ENCODE measurements at regions not wholly inside any gene's neighbourhood (a gene's known extent, or its start where the extent isn't known, plus 50 kb on each side); places are given as distances from the start of the nearest gene placed in this dataset.

DNA sequence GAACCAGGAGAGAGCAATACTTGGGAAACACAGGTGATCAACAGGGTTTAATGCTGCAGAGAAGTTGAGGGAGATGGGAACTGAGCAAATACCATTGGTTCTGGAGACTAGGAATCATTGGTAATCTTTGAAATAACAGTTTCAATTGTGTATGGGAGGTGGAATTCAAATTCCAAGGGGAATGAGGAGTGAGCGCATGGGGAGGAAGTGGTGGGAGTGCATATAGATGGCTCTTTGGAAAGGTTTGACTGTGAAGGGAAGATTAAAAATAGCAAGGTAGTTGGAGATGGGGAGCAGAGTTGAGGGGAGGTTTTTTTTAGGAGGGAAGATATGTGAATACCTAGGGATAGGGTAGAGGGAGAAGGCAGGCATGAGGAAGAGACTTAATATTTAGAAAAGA lies 51.1 kb upstream of the ROPN1 start:
- peaks cover 6% of the 10 kb centered on the region for H3K4me1 ChIP-seq (ENCODE audit: control insufficient read depth, insufficient read depth, low read length)
- H3K9me3 ChIP-seq (ENCODE audit: control insufficient read depth, insufficient read depth, low read length) = no peaks in the 10 kb centered on the region
- H3K27ac ChIP-seq (ENCODE audit: low read depth, low read length) = no peak overlapping the region
- WGBS (ENCODE audit: insufficient coverage) = 93% methylated on average over 1 of the region's 1 CpG
- H3K27me3 ChIP-seq (ENCODE audit: control insufficient read depth, insufficient read depth, low read length) = no peaks in the 10 kb centered on the region
- H3K36me3 ChIP-seq (ENCODE audit: control insufficient read depth, insufficient read depth, low read length) = peaks cover 3% of the 10 kb centered on the region
- no peak overlapping the region for H3K4me3 ChIP-seq (ENCODE audit: low read depth, low read length)
- no peak for DNase-seq (ENCODE audit: low read depth in 4 of 6, low spot score in 6 of 6)

DNA sequence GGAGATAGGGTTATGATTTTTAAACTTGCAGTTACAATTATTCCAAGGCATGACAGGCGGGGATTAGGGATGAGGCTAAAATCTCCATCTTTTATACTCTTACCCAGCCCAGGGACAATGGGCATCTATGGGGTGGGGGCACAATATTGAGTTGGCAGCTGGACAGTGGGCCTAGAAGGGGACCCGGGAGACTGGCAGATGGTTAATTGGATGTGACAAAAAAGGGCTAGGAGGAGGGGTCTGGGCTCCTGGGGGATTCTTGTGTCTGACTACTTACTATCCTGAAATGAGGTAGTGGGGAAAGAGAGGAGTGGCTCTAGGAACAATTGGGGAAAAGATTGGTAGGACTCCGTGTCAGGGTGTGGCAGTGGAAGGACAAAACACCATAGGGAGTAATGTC lies 53.0 kb upstream of the ROPN1 start:
- Histone ChIP-seq H3K27ac (ENCODE audit: low read depth, low read length) (no peak overlapping the region), H3K4me1 (ENCODE audit: control insufficient read depth, insufficient read depth, low read length) (peaks cover 5% of the 10 kb centered on the region), H3K9me3 (ENCODE audit: control insufficient read depth, insufficient read depth, low read length) (no peaks in the 10 kb centered on the region), H3K4me3 (ENCODE audit: low read depth, low read length) (no peak overlapping the region), H3K27me3 (ENCODE audit: control insufficient read depth, insufficient read depth, low read length) (no peaks in the 10 kb centered on the region), H3K36me3 (ENCODE audit: control insufficient read depth, insufficient read depth, low read length) (no peaks in the 10 kb centered on the region)
- DNase-seq (ENCODE audit: low read depth in 4 of 6, low spot score in 6 of 6) = peak in 2 of 6 donors; percentile 48 to 57
- WGBS (ENCODE audit: insufficient coverage) = 25% methylated on average over 2 of the region's 3 CpGs

DNA sequence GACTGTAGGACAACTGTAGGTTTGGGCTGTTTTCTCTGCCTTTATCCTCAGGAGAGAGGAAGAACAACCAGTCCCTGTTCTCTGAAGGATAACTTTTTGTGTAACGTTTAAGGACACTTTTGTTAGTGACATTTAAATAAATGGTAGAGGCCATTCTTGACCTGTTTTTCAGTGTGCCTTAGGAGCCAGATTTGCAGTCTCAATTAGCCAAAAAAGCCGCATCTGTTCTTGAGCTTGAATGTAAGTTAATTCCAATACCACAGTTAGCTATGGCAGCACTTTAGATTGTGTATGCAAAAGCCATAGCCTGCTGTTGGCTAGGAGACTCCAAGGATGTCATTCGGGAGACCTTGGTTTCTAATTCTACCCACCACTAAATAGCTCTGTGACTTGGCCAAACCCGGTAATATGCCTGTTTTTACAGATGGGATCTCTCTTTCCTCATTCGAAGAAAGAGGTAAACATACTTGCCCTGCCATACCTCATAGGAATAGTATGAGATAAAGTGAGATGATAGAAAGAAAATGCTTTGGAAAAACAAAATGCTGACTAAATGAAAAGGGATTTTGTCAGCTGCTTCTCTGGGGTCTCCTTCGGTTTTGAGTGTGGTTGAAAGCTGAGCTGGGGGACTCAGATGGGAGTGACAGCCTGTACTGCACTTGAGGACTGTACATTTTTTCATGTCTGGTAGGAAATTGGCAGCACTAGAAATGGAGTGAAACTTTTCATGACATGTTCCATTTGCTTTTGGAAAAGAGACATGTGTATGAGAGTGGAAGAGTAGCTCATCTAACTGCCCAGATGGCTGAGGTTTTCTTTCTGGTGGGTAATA lies 57.3 kb upstream of the ROPN1 start:
- DNase-seq (ENCODE audit: low read depth in 4 of 6, low spot score in 6 of 6) = peak in 3 of 6 donors; percentile 39 to 81 (median 63)
- Histone ChIP-seq H3K4me1 (ENCODE audit: control insufficient read depth, insufficient read depth, low read length) (peaks cover 5% of the 10 kb centered on the region), H3K4me3 (ENCODE audit: low read depth, low read length) (no peak overlapping the region), H3K27me3 (ENCODE audit: control insufficient read depth, insufficient read depth, low read length) (no peaks in the 10 kb centered on the region), H3K27ac (ENCODE audit: low read depth, low read length) (peak overlapping the region; percentile 22), H3K36me3 (ENCODE audit: control insufficient read depth, insufficient read depth, low read length) (no peaks in the 10 kb centered on the region), H3K9me3 (ENCODE audit: control insufficient read depth, insufficient read depth, low read length) (no peaks in the 10 kb centered on the region)
- 34% methylated on average over 2 of the region's 6 CpGs for whole genome bisulfite sequencing (ENCODE audit: insufficient coverage)

DNA sequence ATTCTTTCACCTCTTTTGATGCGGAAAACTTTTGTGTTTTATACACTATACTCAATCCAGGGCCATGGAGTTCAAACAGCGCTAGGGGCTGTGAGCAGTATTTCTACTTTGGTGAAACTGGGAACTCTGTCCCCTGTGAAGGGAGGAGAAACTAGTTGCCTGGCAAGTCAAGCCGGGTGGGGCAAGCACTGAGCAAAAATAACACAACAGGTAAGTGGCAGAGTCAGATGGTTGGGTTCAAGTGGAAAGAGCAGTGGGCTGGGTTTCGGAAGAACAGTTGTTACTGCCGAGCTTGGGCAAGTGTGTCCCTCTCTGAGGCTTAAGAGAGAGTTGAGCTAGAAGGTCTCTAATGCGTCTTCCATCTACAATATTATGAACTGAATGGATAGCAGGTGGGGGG lies 59.7 kb upstream of the ROPN1 start:
- no peak overlapping the region for H3K27ac ChIP-seq (ENCODE audit: low read depth, low read length)
- no peak for DNase-seq (ENCODE audit: low read depth in 4 of 6, low spot score in 6 of 6)
- H3K27me3 ChIP-seq (ENCODE audit: control insufficient read depth, insufficient read depth, low read length) = no peaks in the 10 kb centered on the region
- WGBS (ENCODE audit: insufficient coverage) = 100% methylated on average over 2 of the region's 6 CpGs
- H3K36me3 ChIP-seq (ENCODE audit: control insufficient read depth, insufficient read depth, low read length) = no peaks in the 10 kb centered on the region
- peaks cover 3% of the 10 kb centered on the region for H3K4me1 ChIP-seq (ENCODE audit: control insufficient read depth, insufficient read depth, low read length)
- H3K9me3 ChIP-seq (ENCODE audit: control insufficient read depth, insufficient read depth, low read length) = no peaks in the 10 kb centered on the region
- H3K4me3 ChIP-seq (ENCODE audit: low read depth, low read length) = no peak overlapping the region

DNA sequence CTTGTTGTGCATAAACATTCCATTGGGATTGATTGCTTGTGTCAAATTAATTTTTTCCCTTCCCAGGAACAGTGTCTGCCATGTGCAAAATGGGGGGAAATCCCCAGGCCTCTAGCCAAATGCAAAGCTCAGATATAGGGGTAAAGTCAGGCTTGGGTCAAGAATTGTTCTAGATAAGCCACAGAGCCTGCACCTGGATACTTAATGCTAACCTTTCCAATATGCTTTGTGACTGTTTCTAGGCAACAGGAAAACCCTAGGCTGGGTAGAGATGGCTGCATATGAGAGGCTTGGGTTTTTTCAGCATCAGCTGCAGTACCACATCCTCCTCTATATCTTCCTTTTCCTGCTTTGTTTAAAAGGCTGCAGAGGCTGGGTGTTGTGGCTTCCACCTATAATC lies 61.9 kb upstream of the ROPN1 start:
- no peak overlapping the region for H3K4me3 ChIP-seq (ENCODE audit: low read depth, low read length)
- no peaks in the 10 kb centered on the region for H3K27me3 ChIP-seq (ENCODE audit: control insufficient read depth, insufficient read depth, low read length)
- peaks cover 6% of the 10 kb centered on the region for H3K4me1 ChIP-seq (ENCODE audit: control insufficient read depth, insufficient read depth, low read length)
- no peaks in the 10 kb centered on the region for H3K36me3 ChIP-seq (ENCODE audit: control insufficient read depth, insufficient read depth, low read length)
- no peak overlapping the region for H3K27ac ChIP-seq (ENCODE audit: low read depth, low read length)
- no peaks in the 10 kb centered on the region for H3K9me3 ChIP-seq (ENCODE audit: control insufficient read depth, insufficient read depth, low read length)
- peak in 1 of 6 donors; percentile 62 for DNase-seq (ENCODE audit: low read depth in 4 of 6, low spot score in 6 of 6)

DNA sequence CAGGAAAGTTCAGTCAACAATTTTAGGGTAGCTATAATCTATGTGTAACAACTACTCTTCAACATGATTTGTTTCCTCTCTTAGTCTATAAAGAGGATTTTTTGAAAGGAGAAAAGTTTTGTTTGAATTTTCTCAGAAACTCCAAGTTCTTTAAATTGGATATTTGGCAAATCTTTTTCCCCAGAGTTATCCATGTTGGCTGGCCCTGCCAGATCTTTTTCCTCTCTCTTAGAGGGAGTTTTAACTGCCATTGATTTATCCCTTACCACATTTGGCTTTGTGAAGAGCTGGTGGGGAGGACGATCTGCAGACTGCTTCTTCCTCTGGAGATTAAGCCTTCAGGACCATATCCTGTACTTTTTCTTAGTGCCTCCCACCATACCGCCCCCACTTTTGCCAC lies 64.9 kb upstream of the ROPN1 start:
- no peak for DNase-seq (ENCODE audit: low read depth in 4 of 6, low spot score in 6 of 6)
- H3K4me1 ChIP-seq (ENCODE audit: control insufficient read depth, insufficient read depth, low read length) = peaks cover 6% of the 10 kb centered on the region
- H3K27me3 ChIP-seq (ENCODE audit: control insufficient read depth, insufficient read depth, low read length) = no peaks in the 10 kb centered on the region
- H3K9me3 ChIP-seq (ENCODE audit: control insufficient read depth, insufficient read depth, low read length) = no peaks in the 10 kb centered on the region
- H3K36me3 ChIP-seq (ENCODE audit: control insufficient read depth, insufficient read depth, low read length) = no peaks in the 10 kb centered on the region
- WGBS (ENCODE audit: insufficient coverage) = no CpG with 5 or more reads among the region's 2 CpGs
- H3K4me3 ChIP-seq (ENCODE audit: low read depth, low read length) = no peak overlapping the region
- peak overlapping the region; percentile 20 for H3K27ac ChIP-seq (ENCODE audit: low read depth, low read length)

DNA sequence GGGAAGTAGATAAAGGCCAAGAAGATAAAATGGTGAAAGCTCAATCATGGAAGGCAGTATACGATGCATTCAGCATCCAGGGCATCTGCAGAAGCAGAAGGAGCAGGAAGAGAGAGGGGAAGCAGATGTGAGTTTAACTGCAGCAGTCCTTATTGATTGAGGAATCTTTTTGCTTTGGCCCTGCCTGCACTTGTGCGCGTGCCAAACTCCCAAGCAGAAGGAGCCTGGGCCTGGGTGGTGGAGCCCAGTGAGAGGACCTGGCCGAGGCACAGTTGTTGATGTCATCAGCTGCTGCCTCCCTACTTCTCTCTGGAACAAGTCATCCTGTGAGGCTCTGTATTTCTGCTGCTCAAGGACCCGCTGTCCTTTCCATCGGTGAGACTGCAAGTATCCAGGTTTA lies 65.5 kb upstream of the ROPN1 start:
- Histone ChIP-seq H3K4me3 (ENCODE audit: low read depth, low read length) (no peak overlapping the region), H3K27me3 (ENCODE audit: control insufficient read depth, insufficient read depth, low read length) (no peaks in the 10 kb centered on the region), H3K4me1 (ENCODE audit: control insufficient read depth, insufficient read depth, low read length) (peaks cover 6% of the 10 kb centered on the region), H3K9me3 (ENCODE audit: control insufficient read depth, insufficient read depth, low read length) (no peaks in the 10 kb centered on the region), H3K36me3 (ENCODE audit: control insufficient read depth, insufficient read depth, low read length) (no peaks in the 10 kb centered on the region), H3K27ac (ENCODE audit: low read depth, low read length) (no peak overlapping the region)
- DNase-seq (ENCODE audit: low read depth in 4 of 6, low spot score in 6 of 6) = no peak
- 56% methylated on average over 6 of the region's 6 CpGs for WGBS (ENCODE audit: insufficient coverage)

DNA sequence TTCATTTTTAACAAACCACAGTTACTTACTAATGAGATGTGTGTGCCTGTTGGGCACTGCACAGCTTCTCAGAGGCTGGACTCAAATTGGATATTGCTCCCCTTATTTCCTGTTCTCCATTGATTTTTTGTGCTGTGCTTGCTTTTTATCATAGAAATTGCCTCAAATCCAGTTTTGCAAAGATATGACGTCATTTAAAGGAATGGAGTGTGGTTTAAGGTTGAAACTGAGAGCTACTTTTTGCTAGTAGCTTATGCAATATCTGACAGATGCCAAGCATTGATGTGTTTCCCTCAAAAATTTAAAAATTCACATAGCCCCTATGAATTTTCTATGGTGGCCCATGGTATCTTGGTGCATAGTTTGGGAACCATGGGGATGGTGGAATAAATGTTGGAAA lies 67.7 kb upstream of the ROPN1 start:
- H3K4me1 ChIP-seq (ENCODE audit: control insufficient read depth, insufficient read depth, low read length) = peaks cover 6% of the 10 kb centered on the region
- no peaks in the 10 kb centered on the region for H3K36me3 ChIP-seq (ENCODE audit: control insufficient read depth, insufficient read depth, low read length)
- H3K4me3 ChIP-seq (ENCODE audit: low read depth, low read length) = no peak overlapping the region
- WGBS (ENCODE audit: insufficient coverage) = no CpG with 5 or more reads among the region's 1 CpG
- no peak for DNase-seq (ENCODE audit: low read depth in 4 of 6, low spot score in 6 of 6)
- H3K9me3 ChIP-seq (ENCODE audit: control insufficient read depth, insufficient read depth, low read length) = no peaks in the 10 kb centered on the region
- no peak overlapping the region for H3K27ac ChIP-seq (ENCODE audit: low read depth, low read length)
- H3K27me3 ChIP-seq (ENCODE audit: control insufficient read depth, insufficient read depth, low read length) = no peaks in the 10 kb centered on the region

DNA sequence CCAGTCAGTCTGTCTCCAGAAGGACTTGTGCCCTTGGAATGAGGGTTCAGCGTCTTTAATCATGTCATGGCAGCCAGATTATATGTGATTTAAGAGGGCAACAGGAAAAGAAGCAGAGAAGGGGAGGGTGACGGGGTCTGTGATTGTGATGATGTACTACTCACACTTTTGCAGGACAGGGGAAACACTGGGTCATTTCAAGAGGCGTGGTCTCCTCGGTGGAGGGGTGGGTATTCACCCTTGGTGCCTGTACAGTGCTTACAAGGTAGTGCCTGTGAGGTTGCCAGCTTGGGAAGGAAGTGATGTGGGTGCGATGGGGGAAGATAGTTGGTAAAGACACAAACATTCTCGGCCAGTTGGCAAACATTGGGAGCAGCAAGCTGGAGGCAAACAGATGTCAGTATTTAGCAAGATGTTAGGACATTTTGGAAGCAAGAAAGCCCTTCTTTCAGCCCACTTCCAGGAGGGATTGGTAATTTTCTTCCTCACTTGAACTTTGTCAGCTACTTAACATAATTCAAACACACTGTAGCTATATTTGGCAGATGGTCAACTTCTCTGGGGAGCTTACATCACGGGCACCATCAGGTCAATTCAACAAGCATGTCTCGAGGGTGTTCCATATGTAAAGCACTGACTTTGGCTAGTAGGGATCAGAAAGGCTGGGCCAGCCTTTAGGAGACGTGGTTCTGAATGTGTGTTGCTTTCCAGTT lies 71.4 kb upstream of the ROPN1 start:
- Histone ChIP-seq H3K27ac (ENCODE audit: low read depth, low read length) (no peak overlapping the region), H3K4me1 (ENCODE audit: control insufficient read depth, insufficient read depth, low read length) (no peaks in the 10 kb centered on the region), H3K4me3 (ENCODE audit: low read depth, low read length) (no peak overlapping the region), H3K36me3 (ENCODE audit: control insufficient read depth, insufficient read depth, low read length) (no peaks in the 10 kb centered on the region), H3K9me3 (ENCODE audit: control insufficient read depth, insufficient read depth, low read length) (no peaks in the 10 kb centered on the region), H3K27me3 (ENCODE audit: control insufficient read depth, insufficient read depth, low read length) (no peaks in the 10 kb centered on the region)
- 66% methylated on average over 6 of the region's 9 CpGs for WGBS (ENCODE audit: insufficient coverage)
- peak in 2 of 6 donors; percentile 47 to 60 for DNase-seq (ENCODE audit: low read depth in 4 of 6, low spot score in 6 of 6)

DNA sequence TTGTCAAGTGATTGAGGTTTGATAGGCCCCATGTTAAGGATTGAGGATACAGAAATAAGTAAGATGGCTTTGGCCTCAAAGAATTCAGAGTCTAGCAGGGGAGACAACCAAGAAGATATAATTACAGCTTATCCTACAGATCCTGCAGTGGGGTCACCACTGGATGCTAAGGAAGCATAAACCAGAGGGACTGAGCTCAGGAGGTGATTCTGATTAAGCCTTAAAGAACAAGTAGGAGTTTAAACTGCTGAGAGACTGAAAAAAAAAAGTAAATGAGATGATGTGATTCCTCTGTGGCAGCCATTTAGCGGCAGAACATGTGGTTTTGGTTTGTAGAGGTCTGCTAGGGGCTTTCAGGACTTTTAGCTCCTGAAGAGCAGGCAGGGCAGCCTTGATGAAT lies 72.1 kb upstream of the ROPN1 start:
- no peaks in the 10 kb centered on the region for H3K9me3 ChIP-seq (ENCODE audit: control insufficient read depth, insufficient read depth, low read length)
- H3K4me1 ChIP-seq (ENCODE audit: control insufficient read depth, insufficient read depth, low read length) = no peaks in the 10 kb centered on the region
- H3K27ac ChIP-seq (ENCODE audit: low read depth, low read length) = no peak overlapping the region
- H3K36me3 ChIP-seq (ENCODE audit: control insufficient read depth, insufficient read depth, low read length) = no peaks in the 10 kb centered on the region
- DNase-seq (ENCODE audit: low read depth in 4 of 6, low spot score in 6 of 6) = no peak
- H3K27me3 ChIP-seq (ENCODE audit: control insufficient read depth, insufficient read depth, low read length) = no peaks in the 10 kb centered on the region
- H3K4me3 ChIP-seq (ENCODE audit: low read depth, low read length) = no peak overlapping the region
- WGBS (ENCODE audit: insufficient coverage) = no CpG with 5 or more reads among the region's 1 CpG
